GM12875 (cell line): ENCODE measurements at regions not wholly inside any gene's neighbourhood (a gene's known extent, or its start where the extent isn't known, plus 50 kb on each side); places are given as distances from the start of the nearest gene placed in this dataset.

Experiments used
- H3K4me3 ChIP-seq: one replicate; pipeline ENCODE4 v1.5.1; 2011; ENCODE audit warnings: low read depth, low read length, control low read depth
- CTCF ChIP-seq: IDR thresholded peaks from 2 replicates; pipeline ENCODE4 v1.5.1; 2011; ENCODE audit warnings: low read depth, mild to moderate bottlenecking, control low read depth, inconsistent platforms, low read length, moderate library complexity, borderline replicate concordance; ENCODE audit not compliant: insufficient read depth

DNA sequence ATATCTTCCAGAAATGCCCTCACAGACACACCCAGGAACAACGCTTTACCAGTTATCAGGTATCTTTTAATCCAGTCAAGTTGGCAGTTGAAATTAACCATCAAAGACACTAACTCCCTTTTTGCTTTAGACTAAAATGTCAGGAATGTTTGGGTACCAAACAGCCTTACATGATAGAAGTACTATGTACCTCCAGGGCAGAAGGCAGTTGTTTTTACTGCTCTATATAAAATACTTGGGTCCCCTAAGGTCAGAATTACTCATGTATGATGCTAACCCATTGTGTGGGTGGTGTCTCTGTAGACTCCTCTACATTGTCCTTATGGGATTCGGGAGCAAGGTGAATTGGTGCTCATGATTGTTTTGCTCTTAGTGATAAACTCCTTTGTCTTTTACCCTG, 492.5 kb upstream of the FLRT2 start:
- TF ChIP-seq CTCF = no peak

GRCh38 chr14:85038526-85039352, 491.2 kb upstream of the FLRT2 start:
- no peak overlapping the region for H3K4me3 ChIP-seq
- TF ChIP-seq CTCF = no peak

More for the DNA sequence above, 492.5 kb upstream of the FLRT2 start:
- no peak overlapping the region for H3K4me3 ChIP-seq

GRCh38 chr14:85039353-85039626, 490.7 kb upstream of the FLRT2 start:
- TF ChIP-seq CTCF = no peak
- no peak overlapping the region for H3K4me3 ChIP-seq

GRCh38 chr14:85040046-85040685, 489.8 kb upstream of the FLRT2 start:
- no peak overlapping the region for H3K4me3 ChIP-seq
- no peak for TF ChIP-seq CTCF

DNA sequence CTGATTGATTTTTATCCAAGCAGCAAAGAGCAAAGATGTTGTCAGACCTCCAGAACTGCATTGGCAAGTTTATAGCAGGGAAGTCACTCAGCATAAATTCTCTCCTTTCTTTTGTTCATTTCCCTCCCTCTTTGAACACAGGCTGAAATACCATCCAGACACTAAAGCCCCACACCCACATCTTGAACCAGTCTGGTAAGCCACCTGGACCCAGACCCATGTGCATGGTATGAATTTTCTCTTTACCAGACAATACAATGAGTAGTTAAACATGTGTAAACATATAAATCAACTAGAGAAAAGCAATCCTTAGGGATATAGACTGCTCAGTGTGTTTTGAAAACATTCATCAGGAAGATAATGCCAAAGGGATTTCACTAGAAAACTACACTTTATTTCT, 488.3 kb upstream of the FLRT2 start:
- no peak for TF ChIP-seq CTCF
- no peak overlapping the region for H3K4me3 ChIP-seq

DNA sequence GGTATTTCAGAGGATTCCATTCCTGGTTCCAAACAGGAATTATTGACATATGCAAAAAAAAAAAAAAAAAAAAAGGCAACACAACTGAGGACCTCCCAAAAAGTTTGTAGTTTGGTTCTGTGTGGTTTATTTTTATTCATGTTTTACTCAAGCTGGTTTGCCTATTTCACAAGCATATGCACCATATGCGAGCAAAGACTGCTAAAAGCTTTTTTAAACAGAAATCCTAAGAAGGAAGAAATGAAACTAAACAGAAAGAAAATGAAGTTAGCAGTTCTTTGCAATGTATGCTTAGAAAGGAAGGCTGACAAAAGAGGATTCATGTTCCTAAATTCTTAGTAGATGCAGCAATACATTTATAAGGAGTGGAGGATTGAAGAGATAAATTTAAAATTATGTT, 487.6 kb upstream of the FLRT2 start:
- no peak for TF ChIP-seq CTCF
- H3K4me3 ChIP-seq = no peak overlapping the region

GRCh38 chr14:85050180-85050579, 479.8 kb upstream of the FLRT2 start:
- no peak for TF ChIP-seq CTCF
- no peak overlapping the region for H3K4me3 ChIP-seq
